H1 (cell line): ENCODE measurements at regions not wholly inside any gene's neighbourhood (a gene's known extent, or its start where the extent isn't known, plus 50 kb on each side); places are given as distances from the start of the nearest gene placed in this dataset.

Experiments
- CTCF ChIA-PET: fragments of 300-600 bp; sonication (Branson Sonifier 250); formaldehyde crosslinking; loops from one replicate; lab custom pipeline; 2021; ENCODE audit not compliant: partially characterized antibody; lab: Charles Lee
- POLR2A ChIA-PET: fragments of 300-600 bp; sonication (Branson Sonifier 250); formaldehyde crosslinking; loops from one replicate; lab custom pipeline; 2021; ENCODE audit warnings: inconsistent platforms; ENCODE audit not compliant: partially characterized antibody; lab: Charles Lee
- DNase-seq, 2 experiments: peaks; one replicate each; pipeline versions ENCODE4 v3.0.0 to v3.0.0-alpha.2; 2010 to 2022; ENCODE audit warnings: low spot score in 2 of 2, low read depth in 1 of 2, mixed read lengths in 1 of 2
- FAIRE-seq: peaks from 2 replicates; lab custom pipeline; 2011; peaks lifted over from hg19 to GRCh38; lab: Jason Lieb, UNC
- H2AFZ ChIP-seq: 2 replicates; pipeline ENCODE4 v1.8.1; 2012; ENCODE audit warnings: low read length, inconsistent platforms
- H2AK5ac ChIP-seq: 2 replicates; pipeline ENCODE4 v1.6.1; 2013; ENCODE audit warnings: low read depth, low read length
- H2BK120ac ChIP-seq: replicated peaks from 2 replicates; pipeline ENCODE3; 2013; ENCODE audit warnings: low read depth, low read length, inconsistent platforms
- H2BK12ac ChIP-seq: 2 replicates; pipeline ENCODE4 v1.6.1; 2013; ENCODE audit warnings: low read depth, low read length
- H2BK15ac ChIP-seq: 2 replicates; pipeline ENCODE4 v1.6.1; 2013; ENCODE audit warnings: low read length
- H2BK20ac ChIP-seq: 2 replicates; pipeline ENCODE4 v1.6.1; 2013; ENCODE audit warnings: low read length
- H2BK5ac ChIP-seq: 2 replicates; pipeline ENCODE4 v1.6.1; 2013; ENCODE audit warnings: low read depth, low read length
- H3K14ac ChIP-seq: 2 replicates; pipeline ENCODE4 v1.6.1; 2013; ENCODE audit warnings: inconsistent platforms; ENCODE audit not compliant: insufficient read length
- H3K18ac ChIP-seq: 2 replicates; pipeline ENCODE4 v1.6.1; 2013; ENCODE audit warnings: low read length; ENCODE audit errors: extremely low read depth
- H3K23ac ChIP-seq: 2 replicates; pipeline ENCODE4 v1.6.1; 2013; ENCODE audit warnings: inconsistent platforms; ENCODE audit not compliant: insufficient read length
- H3K23me2 ChIP-seq: 2 replicates; pipeline ENCODE4 v1.6.1; 2013; ENCODE audit warnings: low read depth, low read length
- H3K27ac ChIP-seq: 2 replicates; pipeline ENCODE4 v1.6.1; 2011; ENCODE audit warnings: low read depth, low read length, inconsistent platforms
- H3K27me3 ChIP-seq, 4 experiments: replicated peaks in 1 of 4; 1 replicate in 1 of 4; 2 replicates in 3 of 4; pipeline versions ENCODE4 v1.6.1 to v1.8.1; 2011 to 2013; ENCODE audit warnings: low read length in 3 of 4, mild to moderate bottlenecking in 3 of 4, inconsistent platforms in 2 of 4, mixed read lengths in 2 of 4, moderate library complexity in 1 of 4; ENCODE audit not compliant: control insufficient read depth in 3 of 4, insufficient read depth in 3 of 4; ENCODE audit errors: extremely low read depth in 1 of 4
- H3K36me3 ChIP-seq, 4 experiments: 2 replicates each; pipeline versions ENCODE4 v1.6.1 to v1.8.1; 2011 to 2013; ENCODE audit warnings: mild to moderate bottlenecking in 4 of 4, low read length in 3 of 4, moderate library complexity in 2 of 4, control low read depth in 1 of 4, inconsistent platforms in 1 of 4; ENCODE audit not compliant: insufficient read depth in 4 of 4, control insufficient read depth in 2 of 4
- H3K4ac ChIP-seq: replicated peaks from 2 replicates; pipeline ENCODE3; 2013; ENCODE audit warnings: low read length, low read depth, mixed read lengths, inconsistent platforms; ENCODE audit not compliant: insufficient read length
- H3K4me1 ChIP-seq, 4 experiments: replicated peaks in 1 of 4; 1 replicate in 1 of 4; 2 replicates in 3 of 4; pipeline versions ENCODE4 v1.6.1 to v1.8.1; 2011 to 2013; ENCODE audit warnings: low read length in 3 of 4, inconsistent platforms in 2 of 4, mixed read lengths in 1 of 4; ENCODE audit not compliant: insufficient read depth in 4 of 4, control insufficient read depth in 3 of 4
- H3K4me2 ChIP-seq, 2 experiments: 2 replicates each; pipeline versions ENCODE4 v1.6.1 to v1.8.1; 2011 to 2013; ENCODE audit warnings: low read depth in 2 of 2, low read length in 2 of 2, control low read depth in 1 of 2, inconsistent platforms in 1 of 2, mild to moderate bottlenecking in 1 of 2; ENCODE audit not compliant: insufficient read depth in 1 of 2
- H3K4me3 ChIP-seq, 4 experiments: fragments of 200-600, 300-600 bp in 1 of 4; sonication (generic), shearing (Covaris generic), sonication (Bioruptor Twin) in 1 of 4; 2 replicates each; pipeline versions ENCODE4 v1.5.1 to v1.8.1; 2011 to 2016; ENCODE audit warnings: low read length in 4 of 4, low read depth in 3 of 4, control low read depth in 2 of 4, inconsistent platforms in 2 of 4, mild to moderate bottlenecking in 2 of 4, mixed read lengths in 1 of 4, moderate library complexity in 1 of 4; ENCODE audit not compliant: insufficient read depth in 2 of 4; ENCODE audit errors: extremely low read depth in 1 of 4
- H3K56ac ChIP-seq: replicated peaks from 2 replicates; pipeline ENCODE3; 2013; ENCODE audit warnings: low read depth, mild to moderate bottlenecking, mixed read lengths, low read length, inconsistent platforms; ENCODE audit not compliant: insufficient read length
- H3K79me1 ChIP-seq: 2 replicates; pipeline ENCODE4 v1.6.1; 2013; ENCODE audit warnings: low read depth, low read length, control low read depth
- H3K79me2 ChIP-seq, 2 experiments: 2 replicates each; pipeline versions ENCODE4 v1.6.1 to v1.8.1; 2012 to 2013; ENCODE audit warnings: low read length in 2 of 2, mild to moderate bottlenecking in 2 of 2, inconsistent platforms in 1 of 2; ENCODE audit not compliant: insufficient read depth in 2 of 2, control insufficient read depth in 1 of 2
- H3K9ac ChIP-seq, 4 experiments: replicated peaks in 1 of 4; 1 replicate in 1 of 4; 2 replicates in 3 of 4; pipeline versions ENCODE4 v1.6.1 to v1.8.1; 2011 to 2013; ENCODE audit warnings: low read depth in 3 of 4, low read length in 3 of 4, control low read depth in 2 of 4, mild to moderate bottlenecking in 2 of 4, moderate library complexity in 2 of 4, inconsistent platforms in 1 of 4; ENCODE audit errors: extremely low read depth in 1 of 4
- H3K9me3 ChIP-seq, 2 experiments: 2 replicates each; pipeline versions ENCODE4 v1.6.1 to v1.8.1; 2012 to 2013; ENCODE audit warnings: mild to moderate bottlenecking in 2 of 2, moderate library complexity in 2 of 2, control low read depth in 1 of 2, inconsistent platforms in 1 of 2, low read depth in 1 of 2, low read length in 1 of 2, mixed read lengths in 1 of 2; ENCODE audit not compliant: insufficient read depth in 2 of 2
- H4K20me1 ChIP-seq, 2 experiments: replicated peaks in 1 of 2; 2 replicates each; pipeline versions ENCODE3 to v1.8.1; 2011 to 2013; ENCODE audit warnings: inconsistent platforms in 2 of 2, low read length in 2 of 2, mild to moderate bottlenecking in 1 of 2; ENCODE audit not compliant: insufficient read depth in 2 of 2, control insufficient read depth in 1 of 2
- H4K5ac ChIP-seq: 2 replicates; pipeline ENCODE4 v1.6.1; 2013; ENCODE audit warnings: low read length, low read depth, mixed read lengths, inconsistent platforms; ENCODE audit not compliant: insufficient read length
- H4K8ac ChIP-seq: 2 replicates; pipeline ENCODE4 v1.8.0; 2013; ENCODE audit warnings: mild to moderate bottlenecking, moderate library complexity, low read length, inconsistent platforms; ENCODE audit not compliant: insufficient read depth; ENCODE audit errors: extremely low read depth
- H4K91ac ChIP-seq: replicated peaks from 2 replicates; pipeline ENCODE3; 2013; ENCODE audit warnings: low read length, mixed read lengths, inconsistent platforms; ENCODE audit not compliant: insufficient read length
- ASH2L ChIP-seq: fragments of 200-600, 300-600 bp; sonication (generic); IDR thresholded peaks from one replicate; pipeline ENCODE4 v1.7.1; 2017; ENCODE audit warnings: low read length
- BACH1 ChIP-seq: IDR thresholded peaks from 2 replicates; pipeline ENCODE4 v1.6.1; 2012; ENCODE audit warnings: low read length, improper control_type of control experiment
- CBX5 ChIP-seq: fragments of 300-800, 300-1000 bp; sonication (generic); IDR thresholded peaks from 2 replicates; pipeline ENCODE4 v1.7.1; 2016; ENCODE audit warnings: antibody characterized with exemption, low read length, low read depth
- CTBP2 ChIP-seq: IDR thresholded peaks from 2 replicates; pipeline ENCODE4 v1.7.0; 2011; ENCODE audit warnings: borderline replicate concordance, mild to moderate bottlenecking, moderate library complexity, mixed read lengths, low read length; ENCODE audit not compliant: insufficient read depth, insufficient read length
- JUN ChIP-seq: IDR thresholded peaks from 2 replicates; pipeline ENCODE4 v1.6.1; 2011; ENCODE audit warnings: low read depth, mild to moderate bottlenecking, improper control_type of control experiment, low read length
- JUND ChIP-seq: IDR thresholded peaks from 2 replicates; pipeline ENCODE4 v1.6.1; 2011; ENCODE audit warnings: mild to moderate bottlenecking, improper control_type of control experiment, low read length
- POLR2AphosphoS5 ChIP-seq: IDR thresholded peaks from 2 replicates; pipeline ENCODE4 v1.6.1; 2011; ENCODE audit warnings: low read depth, low read length
- RNF2 ChIP-seq: fragments of 200-900, 300-1000 bp; sonication (generic); IDR thresholded peaks from 2 replicates; pipeline ENCODE4 v1.7.1; 2016; ENCODE audit warnings: borderline replicate concordance, low read depth, mild to moderate bottlenecking, antibody characterized with exemption, low read length; ENCODE audit not compliant: poor library complexity, severe bottlenecking; ENCODE audit errors: missing control alignments
- SIN3A ChIP-seq, 2 experiments: IDR thresholded peaks in 1 of 2; conservative IDR thresholded peaks in 1 of 2; 2 replicates each; pipeline ENCODE4 v1.6.1; 2011 to 2012; ENCODE audit warnings: low read length in 2 of 2, improper control_type of control experiment in 1 of 2, low read depth in 1 of 2, mild to moderate bottlenecking in 1 of 2
- SIRT6 ChIP-seq: IDR thresholded peaks from one replicate; pipeline ENCODE4 v1.7.1; 2012; ENCODE audit warnings: low read length, inconsistent platforms
- WGBS, 2 experiments: shearing (Covaris generic) in 1 of 2; methylation state at CpG; one replicate each; pipeline versions ENCODE4 v1.1.6 to v1.1.7; 2013 to 2015; ENCODE audit warnings: low lambda C conversion rate in 2 of 2, mixed read lengths in 2 of 2, inconsistent platforms in 1 of 2, low coverage in 1 of 2, missing lambda C conversion rate in 1 of 2; ENCODE audit not compliant: insufficient replicate concordance in 2 of 2, insufficient coverage in 1 of 2, insufficient read length in 1 of 2; ENCODE audit errors: extremely low coverage in 1 of 2, missing lambda C conversion rate in 1 of 2; 5-methylcytosine and 5-hydroxymethylcytosine counted together
- TF ChIP-seq, protein P1 (sequence below): IDR thresholded peaks from 2 replicates; pipeline ENCODE4 v1.6.1; 2012; ENCODE audit warnings: low read length, inconsistent platforms
- TF ChIP-seq, protein P2 (sequence below): IDR thresholded peaks from 2 replicates; pipeline ENCODE4 v1.6.1; 2012; ENCODE audit warnings: inconsistent platforms

DNA sequence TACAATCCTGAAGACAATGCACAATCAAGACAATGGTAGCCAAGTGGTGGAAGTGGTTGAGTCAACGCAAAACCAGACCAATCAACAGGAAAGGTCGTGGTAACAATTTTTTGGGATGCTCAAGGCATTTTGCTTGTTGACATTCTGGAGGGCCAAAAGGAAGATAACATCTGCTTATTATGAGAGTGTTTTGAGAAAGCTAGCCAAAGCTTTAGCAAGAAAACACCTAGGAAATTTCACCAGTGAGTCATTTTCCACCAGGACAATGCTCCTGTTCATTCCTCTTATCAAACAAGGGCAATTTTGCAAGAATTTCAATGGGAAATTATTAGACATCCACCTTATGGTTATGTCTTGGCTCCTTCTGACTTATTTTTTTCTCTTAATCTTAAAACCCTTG, 1932.2 kb upstream of the RAG2 start:
- Histone ChIP-seq H3K79me1 (no peaks in the 10 kb centered on the region), H4K20me1 (no peaks in the 10 kb centered on the region), H3K23me2 (no peaks in the 10 kb centered on the region), H2BK12ac (no peak overlapping the region), H4K8ac (no peak overlapping the region), H2BK15ac (no peak overlapping the region), H3K4me1 (no peaks in the 10 kb centered on the region), H4K5ac (no peak overlapping the region)
- POLR2A ChIA-PET, result no interaction called here
- CTCF ChIA-PET, result no interaction called here
- TF ChIP-seq CTBP2 (no peak), CBX5 (no peak), ASH2L (no peak), POLR2AphosphoS5 (no peak), JUN (no peak), JUND (no peak), BACH1 (no peak), SIRT6 (no peak), RNF2 (no peak), SIN3A (conservative IDR thresholded peaks at IDR 0.05 in 1 of 2, IDR thresholded peaks at IDR 0.05 in 1 of 2; ENCODE audit: low read depth in 1 of 2, low read length in 2 of 2) (no peak)
- TF ChIP-seq, protein P1, sequence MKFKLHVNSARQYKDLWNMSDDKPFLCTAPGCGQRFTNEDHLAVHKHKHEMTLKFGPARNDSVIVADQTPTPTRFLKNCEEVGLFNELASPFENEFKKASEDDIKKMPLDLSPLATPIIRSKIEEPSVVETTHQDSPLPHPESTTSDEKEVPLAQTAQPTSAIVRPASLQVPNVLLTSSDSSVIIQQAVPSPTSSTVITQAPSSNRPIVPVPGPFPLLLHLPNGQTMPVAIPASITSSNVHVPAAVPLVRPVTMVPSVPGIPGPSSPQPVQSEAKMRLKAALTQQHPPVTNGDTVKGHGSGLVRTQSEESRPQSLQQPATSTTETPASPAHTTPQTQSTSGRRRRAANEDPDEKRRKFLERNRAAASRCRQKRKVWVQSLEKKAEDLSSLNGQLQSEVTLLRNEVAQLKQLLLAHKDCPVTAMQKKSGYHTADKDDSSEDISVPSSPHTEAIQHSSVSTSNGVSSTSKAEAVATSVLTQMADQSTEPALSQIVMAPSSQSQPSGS, result no peak
- TF ChIP-seq, protein P2, sequence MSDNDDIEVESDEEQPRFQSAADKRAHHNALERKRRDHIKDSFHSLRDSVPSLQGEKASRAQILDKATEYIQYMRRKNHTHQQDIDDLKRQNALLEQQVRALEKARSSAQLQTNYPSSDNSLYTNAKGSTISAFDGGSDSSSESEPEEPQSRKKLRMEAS, result no peak
- TF ChIP-seq, all 59 proteins: peak for 0
- no peak overlapping the region for H3K4ac ChIP-seq
- no peak overlapping the region for H2AK5ac ChIP-seq
- FAIRE-seq, result no peak
- no peak overlapping the region for H3K14ac ChIP-seq
- no peak overlapping the region for H3K23ac ChIP-seq
- no peak overlapping the region for H2BK20ac ChIP-seq
- H3K9me3 ChIP-seq, result peaks cover 0 to 2% of the 10 kb centered on the region in 2 experiments; a peak in 1 of 4 replicates
- WGBS, 2 experiments, result 97% methylated on average over 2 of the region's 2 CpGs; no CpG with 5 or more reads in 1 of the 2 experiments
- no peak overlapping the region for H4K91ac ChIP-seq
- H2BK120ac ChIP-seq, result no peak overlapping the region
- no peak overlapping the region for H3K56ac ChIP-seq
- no peak overlapping the region for H3K4me3 ChIP-seq
- no peak overlapping the region for H3K27ac ChIP-seq
- H3K36me3 ChIP-seq, result no peaks in the 10 kb centered on the region
- no peak for DNase-seq
- H3K27me3 ChIP-seq, result no peaks in the 10 kb centered on the region
- H3K18ac ChIP-seq, result no peak overlapping the region
- no peak overlapping the region for H2BK5ac ChIP-seq
- H3K79me2 ChIP-seq, result no peaks in the 10 kb centered on the region
- no peak overlapping the region for H3K9ac ChIP-seq
- H3K4me2 ChIP-seq, result no peak overlapping the region
- no peak overlapping the region for H2AFZ ChIP-seq
